Natural killer cell treated with Interleukin-12 subunit alpha and Interleukin-12 subunit beta and Interleukin-15 and Interleukin-18, amount 100 ng/mL, for 72 hours (primary cell): ENCODE measurements at regions not wholly inside any gene's neighbourhood (a gene's known extent, or its start where the extent isn't known, plus 50 kb on each side); places are given as distances from the start of the nearest gene placed in this dataset.

ENCODE experiments used
- ATAC-seq, 2 donors: fragments of 150-1000 bp; cut with Tn5 transposase in 1 of 2; sonication (Bioruptor Pico), chemical (Tn5 transposase) in 1 of 2; 2 replicates each; pipeline ENCODE4 v1.10.0; 2021
- DNase-seq: peaks from one replicate; pipeline ENCODE4 v3.0.0; 2022; ENCODE audit warnings: low spot score
- H3K27ac Mint-ChIP-seq, 2 donors: 1 replicate in 1 of 2; 2 replicates in 1 of 2; pipeline ENCODE4 v1.8.0; 2022; ENCODE audit warnings: mixed read lengths in 2 of 2, mild to moderate bottlenecking in 1 of 2, moderate library complexity in 1 of 2
- H3K27me3 Mint-ChIP-seq, 2 donors: 1 replicate in 1 of 2; 2 replicates in 1 of 2; pipeline ENCODE4 v1.8.0; 2022; ENCODE audit warnings: mixed read lengths in 2 of 2
- H3K36me3 Mint-ChIP-seq: one replicate; pipeline ENCODE4 v1.8.0; 2022; ENCODE audit warnings: mixed read lengths
- H3K4me1 Mint-ChIP-seq, 2 donors: 1 replicate in 1 of 2; 2 replicates in 1 of 2; pipeline ENCODE4 v1.8.0; 2022; ENCODE audit warnings: low read depth in 2 of 2, mixed read lengths in 2 of 2, mild to moderate bottlenecking in 1 of 2
- H3K4me3 Mint-ChIP-seq: one replicate; pipeline ENCODE4 v1.8.0; 2022; ENCODE audit warnings: mixed read lengths
- H3K9me3 Mint-ChIP-seq: 2 replicates; pipeline ENCODE4 v1.8.0; 2022; ENCODE audit warnings: mixed read lengths

GRCh38 chr10:8318956-8319355, 264.5 kb downstream of the GATA3 start:
- peaks cover 0 to 8% of the 10 kb centered on the region in 2 donors for H3K4me1 Mint-ChIP-seq
- no peaks in the 10 kb centered on the region for H3K36me3 Mint-ChIP-seq
- no peak overlapping the region for H3K4me3 Mint-ChIP-seq
- no peaks in the 10 kb centered on the region for H3K9me3 Mint-ChIP-seq
- ATAC-seq (no peak), DNase-seq (no peak)
- H3K27ac Mint-ChIP-seq, result no peak overlapping the region
- H3K27me3 Mint-ChIP-seq, result peaks cover 11 to 19% of the 10 kb centered on the region in 2 donors

- no peaks in the 10 kb centered on the region for H3K36me3 Mint-ChIP-seq
- H3K27ac Mint-ChIP-seq, result no peak overlapping the region
- DNase-seq (no peak), ATAC-seq (no peak)
- H3K9me3 Mint-ChIP-seq, result no peaks in the 10 kb centered on the region
- H3K4me1 Mint-ChIP-seq, result peaks cover 0 to 8% of the 10 kb centered on the region in 2 donors
- H3K27me3 Mint-ChIP-seq, result peaks cover 11 to 19% of the 10 kb centered on the region in 2 donors
- H3K4me3 Mint-ChIP-seq, result no peak overlapping the region
Measured at GRCh38 chr10:8319704-8320103, 265.2 kb downstream of the GATA3 start.

GRCh38 chr10:8321990-8322389, 267.5 kb downstream of the GATA3 start:
- Mint-ChIP-seq H3K36me3 (no peaks in the 10 kb centered on the region), H3K4me1 (peaks cover 0 to 19% of the 10 kb centered on the region in 2 donors), H3K4me3 (no peak overlapping the region), H3K27ac (no peak overlapping the region), H3K9me3 (no peaks in the 10 kb centered on the region), H3K27me3 (peaks cover 16 to 19% of the 10 kb centered on the region in 2 donors)
- ATAC-seq (no peak), DNase-seq (no peak)

- DNase-seq (no peak), ATAC-seq (no peak)
- Mint-ChIP-seq H3K36me3 (no peaks in the 10 kb centered on the region), H3K27me3 (peaks cover 19 to 21% of the 10 kb centered on the region in 2 donors), H3K4me1 (peaks cover 0 to 19% of the 10 kb centered on the region in 2 donors), H3K4me3 (no peak overlapping the region), H3K27ac (no peak overlapping the region), H3K9me3 (no peaks in the 10 kb centered on the region)
Measured at GRCh38 chr10:8323428-8324054, 269.1 kb downstream of the GATA3 start.

GRCh38 chr10:8325024-8325980, 270.8 kb downstream of the GATA3 start:
- H3K9me3 Mint-ChIP-seq, result no peaks in the 10 kb centered on the region
- DNase-seq (no peak), ATAC-seq (peak in 1 of 2 donors; percentile 80)
- peak overlapping the region; percentile 53 for H3K4me3 Mint-ChIP-seq
- H3K27ac Mint-ChIP-seq, result peak overlapping the region; percentile 51 to 58
- H3K27me3 Mint-ChIP-seq, result peaks cover 17 to 19% of the 10 kb centered on the region in 2 donors
- H3K36me3 Mint-ChIP-seq, result no peaks in the 10 kb centered on the region
- H3K4me1 Mint-ChIP-seq, result peaks cover 3 to 24% of the 10 kb centered on the region in 2 donors

- Mint-ChIP-seq H3K4me1 (peaks cover 6 to 37% of the 10 kb centered on the region in 2 donors), H3K9me3 (no peaks in the 10 kb centered on the region), H3K4me3 (no peak overlapping the region), H3K36me3 (no peaks in the 10 kb centered on the region), H3K27ac (no peak overlapping the region), H3K27me3 (peaks cover 10 to 19% of the 10 kb centered on the region in 2 donors)
- DNase-seq (no peak), ATAC-seq (no peak)
Measured at GRCh38 chr10:8326396-8327139, 272.1 kb downstream of the GATA3 start.

- H3K4me1 Mint-ChIP-seq, result peaks cover 10 to 42% of the 10 kb centered on the region in 2 donors
- H3K27me3 Mint-ChIP-seq, result peaks cover 10 to 19% of the 10 kb centered on the region in 2 donors
- no peaks in the 10 kb centered on the region for H3K36me3 Mint-ChIP-seq
- H3K27ac Mint-ChIP-seq, result no peak overlapping the region
- no peak for DNase-seq
- no peaks in the 10 kb centered on the region for H3K9me3 Mint-ChIP-seq
- ATAC-seq, result no peak
- no peak overlapping the region for H3K4me3 Mint-ChIP-seq
Measured at GRCh38 chr10:8327140-8327423, 272.6 kb downstream of the GATA3 start.

GRCh38 chr10:8331387-8331786, 276.9 kb downstream of the GATA3 start:
- ATAC-seq, result no peak
- peaks cover 20 to 32% of the 10 kb centered on the region in 2 donors for H3K4me1 Mint-ChIP-seq
- H3K36me3 Mint-ChIP-seq, result no peaks in the 10 kb centered on the region

GRCh38 chr10:8331896-8332729, 277.6 kb downstream of the GATA3 start:
- Mint-ChIP-seq H3K4me1 (peaks cover 20 to 32% of the 10 kb centered on the region in 2 donors), H3K27me3 (peaks cover 0 to 9% of the 10 kb centered on the region in 2 donors), H3K27ac (peak overlapping the region; percentile 34 to 53), H3K36me3 (no peaks in the 10 kb centered on the region), H3K9me3 (no peaks in the 10 kb centered on the region), H3K4me3 (peak overlapping the region; percentile 86)
- DNase-seq (peak; percentile 80), ATAC-seq (peak; percentile 98 to 99)

More at GRCh38 chr10:8331387-8331786, 276.9 kb downstream of the GATA3 start:
- H3K27me3 Mint-ChIP-seq, result peaks cover 0 to 9% of the 10 kb centered on the region in 2 donors
- H3K27ac Mint-ChIP-seq, result peak overlapping the region; percentile 34 to 53
- peak overlapping the region; percentile 86 for H3K4me3 Mint-ChIP-seq
- no peaks in the 10 kb centered on the region for H3K9me3 Mint-ChIP-seq
- no peak for DNase-seq

GRCh38 chr10:8332730-8333111, 278.2 kb downstream of the GATA3 start:
- Mint-ChIP-seq H3K27me3 (peaks cover 0 to 4% of the 10 kb centered on the region in 2 donors), H3K36me3 (no peaks in the 10 kb centered on the region), H3K4me1 (peaks cover 20 to 32% of the 10 kb centered on the region in 2 donors)

GRCh38 chr10:8334631-8335030, 280.1 kb downstream of the GATA3 start:
- DNase-seq, result no peak
- ATAC-seq, result no peak
- peaks cover 20 to 32% of the 10 kb centered on the region in 2 donors for H3K4me1 Mint-ChIP-seq
- no peaks in the 10 kb centered on the region for H3K36me3 Mint-ChIP-seq
- H3K4me3 Mint-ChIP-seq, result no peak overlapping the region
- H3K27me3 Mint-ChIP-seq, result peaks cover 0 to 4% of the 10 kb centered on the region in 2 donors
- no peaks in the 10 kb centered on the region for H3K9me3 Mint-ChIP-seq
- H3K27ac Mint-ChIP-seq, result no peak overlapping the region

More at GRCh38 chr10:8332730-8333111, 278.2 kb downstream of the GATA3 start:
- DNase-seq (no peak), ATAC-seq (no peak)
- Mint-ChIP-seq H3K9me3 (no peaks in the 10 kb centered on the region), H3K27ac (peak overlapping the region in 1 of 2 donors; percentile 18), H3K4me3 (peak overlapping the region; percentile 86)

GRCh38 chr10:8336629-8337331, 282.3 kb downstream of the GATA3 start:
- Mint-ChIP-seq H3K4me3 (no peak overlapping the region), H3K9me3 (no peaks in the 10 kb centered on the region), H3K36me3 (peaks cover 3% of the 10 kb centered on the region), H3K4me1 (peaks cover 12 to 13% of the 10 kb centered on the region in 2 donors), H3K27me3 (peaks cover 3 to 7% of the 10 kb centered on the region in 2 donors), H3K27ac (no peak overlapping the region)
- DNase-seq, result no peak
- no peak for ATAC-seq
